Neuronal stem cell (in vitro differentiated cells): ENCODE measurements at regions not wholly inside any gene's neighbourhood (a gene's known extent, or its start where the extent isn't known, plus 50 kb on each side); places are given as distances from the start of the nearest gene placed in this dataset.

Source experiments
- DNase-seq: peaks from one replicate; pipeline ENCODE4 v3.0.0-alpha.2; 2013; ENCODE audit warnings: low spot score
- H2AFZ ChIP-seq: one replicate; pipeline ENCODE4 v1.6.1; 2013; ENCODE audit warnings: mild to moderate bottlenecking, low read length, inconsistent platforms
- H2AK5ac ChIP-seq: 2 replicates; pipeline ENCODE4 v1.6.1; 2013; ENCODE audit warnings: low read depth, mild to moderate bottlenecking, inconsistent platforms, low read length, moderate library complexity, mixed read lengths
- H2BK120ac ChIP-seq: 2 replicates; pipeline ENCODE4 v1.6.1; 2013; ENCODE audit warnings: low read depth, mild to moderate bottlenecking, inconsistent platforms, low read length, moderate library complexity, mixed read lengths
- H2BK12ac ChIP-seq: one replicate; pipeline ENCODE4 v1.6.1; 2013; ENCODE audit warnings: low read length, inconsistent platforms
- H2BK15ac ChIP-seq: 2 replicates; pipeline ENCODE4 v1.6.1; 2013; ENCODE audit warnings: mild to moderate bottlenecking, low read length, inconsistent platforms, mixed read lengths
- H2BK5ac ChIP-seq: one replicate; pipeline ENCODE4 v1.6.1; 2013; ENCODE audit warnings: inconsistent platforms, mild to moderate bottlenecking, low read length, moderate library complexity
- H3K14ac ChIP-seq: one replicate; pipeline ENCODE4 v1.6.1; 2013; ENCODE audit warnings: low read length, inconsistent platforms
- H3K18ac ChIP-seq: 2 replicates; pipeline ENCODE4 v1.6.1; 2013; ENCODE audit warnings: low read length, inconsistent platforms
- H3K23ac ChIP-seq: 2 replicates; pipeline ENCODE4 v1.6.1; 2013; ENCODE audit warnings: low read depth, mild to moderate bottlenecking, mixed read lengths, low read length, inconsistent platforms; ENCODE audit not compliant: poor library complexity
- H3K27ac ChIP-seq: replicated peaks from 3 replicates; pipeline ENCODE4 v1.5.1; 2013; ENCODE audit warnings: low read length, inconsistent platforms
- H3K27me3 ChIP-seq, 3 experiments: 2 replicates each; pipeline ENCODE4 v1.6.1; 2013; ENCODE audit warnings: low read length in 3 of 3, mild to moderate bottlenecking in 2 of 3, inconsistent platforms in 1 of 3, low read depth in 1 of 3, mixed read lengths in 1 of 3, moderate library complexity in 1 of 3; ENCODE audit not compliant: control insufficient read depth in 3 of 3, insufficient read depth in 3 of 3
- H3K36me3 ChIP-seq, 2 donors: replicated peaks in 1 of 2; 2 replicates each; pipeline ENCODE4 v1.6.1; 2013; ENCODE audit warnings: low read length in 2 of 2; ENCODE audit not compliant: control insufficient read depth in 2 of 2, insufficient read depth in 2 of 2
- H3K4ac ChIP-seq: 2 replicates; pipeline ENCODE4 v1.6.1; 2013; ENCODE audit warnings: inconsistent platforms, mild to moderate bottlenecking, low read length, moderate library complexity
- H3K4me1 ChIP-seq, 2 donors: 1 replicate in 1 of 2; 2 replicates in 1 of 2; pipeline ENCODE4 v1.6.1; 2013; ENCODE audit warnings: low read length in 2 of 2, low read depth in 1 of 2; ENCODE audit not compliant: control insufficient read depth in 2 of 2, insufficient read depth in 1 of 2
- H3K4me2 ChIP-seq: one replicate; pipeline ENCODE4 v1.6.1; 2013; ENCODE audit warnings: mild to moderate bottlenecking, low read length, inconsistent platforms; ENCODE audit not compliant: insufficient read depth, poor library complexity, severe bottlenecking
- H3K4me3 ChIP-seq, 2 donors: 2 replicates each; pipeline ENCODE4 v1.5.1; 2013; ENCODE audit warnings: low read length in 2 of 2, mild to moderate bottlenecking in 2 of 2, inconsistent platforms in 1 of 2, moderate library complexity in 1 of 2
- H3K79me1 ChIP-seq: one replicate; pipeline ENCODE4 v1.6.1; 2013; ENCODE audit warnings: low read depth, mild to moderate bottlenecking, inconsistent platforms, low read length, moderate library complexity
- H3K9ac ChIP-seq: one replicate; pipeline ENCODE4 v1.6.1; 2013; ENCODE audit warnings: mild to moderate bottlenecking, low read depth, low read length, inconsistent platforms; ENCODE audit not compliant: poor library complexity
- H3K9me3 ChIP-seq, 2 donors: replicated peaks in 1 of 2; 2 replicates each; pipeline versions ENCODE3 to v1.6.1; 2013; ENCODE audit warnings: low read length in 2 of 2, mild to moderate bottlenecking in 2 of 2, inconsistent platforms in 1 of 2, low read depth in 1 of 2, mixed read lengths in 1 of 2, moderate library complexity in 1 of 2; ENCODE audit not compliant: control insufficient read depth in 2 of 2, insufficient read depth in 1 of 2
- H4K8ac ChIP-seq: one replicate; pipeline ENCODE4 v1.6.1; 2013; ENCODE audit warnings: low read depth, mild to moderate bottlenecking, inconsistent platforms, low read length, moderate library complexity
- H4K91ac ChIP-seq: one replicate; pipeline ENCODE4 v1.6.1; 2013; ENCODE audit warnings: low read length, low read depth, mild to moderate bottlenecking, inconsistent platforms; ENCODE audit not compliant: poor library complexity
- WGBS, 2 donors: extraction: QIAGEN DNeasy Blood & Tissue Kit; methylation state at CpG; one replicate each; pipeline ENCODE4 v1.1.7; 2013; ENCODE audit warnings: missing lambda C conversion rate in 2 of 2, mixed read lengths in 1 of 2; ENCODE audit not compliant: insufficient read length in 2 of 2, insufficient replicate concordance in 1 of 2; ENCODE audit errors: extremely low coverage in 2 of 2; 5-methylcytosine and 5-hydroxymethylcytosine counted together

DNA sequence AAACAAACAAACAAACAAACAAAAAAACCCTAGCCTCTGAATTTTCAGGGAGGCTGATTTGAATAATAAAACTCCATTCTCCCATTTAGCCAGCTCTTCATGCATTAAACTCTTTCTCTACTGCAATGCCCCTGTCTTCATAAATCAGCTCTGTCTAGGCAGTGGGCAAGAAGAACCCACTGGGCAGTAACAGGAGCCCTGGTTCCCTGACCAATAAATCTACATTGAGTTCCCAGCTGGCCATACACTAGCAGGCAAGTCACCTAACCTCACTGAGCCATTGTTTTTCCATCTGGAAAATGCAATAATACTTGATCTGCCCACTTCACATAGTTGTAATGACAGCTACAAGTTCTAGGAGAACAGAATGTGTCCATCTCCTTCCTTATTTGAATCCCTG, 57.6 kb upstream of the YPEL5 start:
- H3K27ac ChIP-seq = no peak overlapping the region
- H2BK12ac ChIP-seq = no peak overlapping the region
- no peak overlapping the region for H2BK5ac ChIP-seq
- peaks cover 0 to 18% (median 0%) of the 10 kb centered on the region in 3 experiments for H3K27me3 ChIP-seq
- H2AFZ ChIP-seq = no peak overlapping the region
- no peak for DNase-seq
- H3K79me1 ChIP-seq = no peaks in the 10 kb centered on the region
- no peak overlapping the region for H3K23ac ChIP-seq
- H4K8ac ChIP-seq = no peak overlapping the region
- no peak overlapping the region for H2AK5ac ChIP-seq
- no peak overlapping the region for H2BK15ac ChIP-seq
- H3K18ac ChIP-seq = no peak overlapping the region
- no peak overlapping the region for H2BK120ac ChIP-seq
- H3K4ac ChIP-seq = no peak overlapping the region
- H3K9ac ChIP-seq = no peak overlapping the region
- H3K36me3 ChIP-seq = no peaks in the 10 kb centered on the region
- no peak overlapping the region for H3K4me2 ChIP-seq
- H3K14ac ChIP-seq = no peak overlapping the region
- H3K4me3 ChIP-seq = no peak overlapping the region
- H3K9me3 ChIP-seq = no peaks in the 10 kb centered on the region
- no peak overlapping the region for H4K91ac ChIP-seq
- peaks cover 0 to 4% of the 10 kb centered on the region in 2 donors for H3K4me1 ChIP-seq

GRCh38 chr2:30095402-30095801, 51.4 kb upstream of the YPEL5 start:
- Histone ChIP-seq H2BK12ac (no peak overlapping the region), H4K91ac (no peak overlapping the region), H3K36me3 (no peaks in the 10 kb centered on the region), H3K4me2 (no peak overlapping the region), H3K4me3 (no peak overlapping the region), H2AFZ (no peak overlapping the region), H4K8ac (no peak overlapping the region), H3K4ac (no peak overlapping the region), H2BK120ac (no peak overlapping the region), H2BK15ac (no peak overlapping the region), H3K9me3 (no peaks in the 10 kb centered on the region), H3K27me3 (peaks cover 0 to 9% (median 0%) of the 10 kb centered on the region in 3 experiments), H3K14ac (no peak overlapping the region), H3K9ac (no peak overlapping the region), H3K4me1 (no peaks in the 10 kb centered on the region), H2AK5ac (no peak overlapping the region), H3K23ac (no peak overlapping the region), H3K79me1 (no peaks in the 10 kb centered on the region), H3K18ac (no peak overlapping the region), H3K27ac (no peak overlapping the region), H2BK5ac (no peak overlapping the region)
- DNase-seq = no peak
- no CpG with 5 or more reads among the region's 7 CpGs for WGBS, 2 donors

GRCh38 chr2:30096451-30096850, 50.4 kb upstream of the YPEL5 start:
- Histone ChIP-seq H3K4me3 (no peak overlapping the region), H3K79me1 (no peaks in the 10 kb centered on the region), H2BK12ac (no peak overlapping the region), H3K4me2 (no peak overlapping the region), H2BK120ac (no peak overlapping the region), H2AK5ac (no peak overlapping the region), H4K8ac (no peak overlapping the region), H3K27me3 (peaks cover 0 to 11% (median 0%) of the 10 kb centered on the region in 3 experiments), H3K23ac (no peak overlapping the region), H3K4ac (no peak overlapping the region), H3K9ac (no peak overlapping the region), H3K4me1 (no peaks in the 10 kb centered on the region), H2AFZ (no peak overlapping the region), H3K14ac (no peak overlapping the region), H3K9me3 (no peaks in the 10 kb centered on the region), H3K27ac (no peak overlapping the region), H2BK15ac (no peak overlapping the region), H3K36me3 (no peaks in the 10 kb centered on the region), H2BK5ac (no peak overlapping the region), H3K18ac (no peak overlapping the region), H4K91ac (no peak overlapping the region)
- no peak for DNase-seq
- no CpG with 5 or more reads among the region's 4 CpGs for WGBS, 2 donors
